HepG2 (cell line): ENCODE measurements at regions not wholly inside any gene's neighbourhood (a gene's known extent, or its start where the extent isn't known, plus 50 kb on each side); places are given as distances from the start of the nearest gene placed in this dataset.

Experiments used
- MYC ChIP-seq: sonication (generic); formaldehyde crosslinking; IDR thresholded peaks from 2 replicates; pipeline ENCODE4 v1.9.0; 2021; ENCODE audit warnings: missing genetic modification reagents, borderline replicate concordance
- NFIC ChIP-seq: IDR thresholded peaks from 2 replicates; pipeline ENCODE4 v1.6.1; 2012; ENCODE audit warnings: mild to moderate bottlenecking, low read length, inconsistent platforms
- NR0B2 ChIP-seq: sonication (generic); formaldehyde crosslinking; IDR thresholded peaks from 2 replicates; pipeline ENCODE4 v1.4.0; 2020; ENCODE audit warnings: mild to moderate bottlenecking, missing genetic modification reagents
- REST ChIP-seq, 2 experiments: IDR thresholded peaks; 2 replicates each; pipeline ENCODE4 v1.6.1; 2011 to 2012; ENCODE audit warnings: low read length in 2 of 2, borderline replicate concordance in 1 of 2, low read depth in 1 of 2, mild to moderate bottlenecking in 1 of 2, moderate library complexity in 1 of 2

- TF ChIP-seq NFIC, result no peak
- TF ChIP-seq MYC (CRISPR knock-in tag), result no peak
- TF ChIP-seq NR0B2, result no peak
- no peak for TF ChIP-seq REST (IDR thresholded peaks at IDR 0.05; ENCODE audit: borderline replicate concordance in 1 of 2, low read depth in 1 of 2, low read length in 2 of 2)
Measured at GRCh38 chr12:78340406-78340805, 509.7 kb downstream of the NAV3 start.
